Activated naive CD8-positive, alpha-beta T cell treated with anti-CD3 and anti-CD28 coated beads for 36 hours (primary cell): ENCODE measurements at regions not wholly inside any gene's neighbourhood (a gene's known extent, or its start where the extent isn't known, plus 50 kb on each side); places are given as distances from the start of the nearest gene placed in this dataset.

Source experiments
- DNase-seq: peaks from one replicate; pipeline ENCODE4 v3.0.0; 2021
- H3K27ac Mint-ChIP-seq: one replicate; pipeline ENCODE4 v1.8.0; 2022; ENCODE audit warnings: mild to moderate bottlenecking, moderate library complexity, mixed read lengths
- H3K27me3 Mint-ChIP-seq: one replicate; pipeline ENCODE4 v1.8.0; 2022; ENCODE audit warnings: mild to moderate bottlenecking, mixed read lengths
- H3K36me3 Mint-ChIP-seq: one replicate; pipeline ENCODE4 v1.8.0; 2021; ENCODE audit warnings: mild to moderate bottlenecking, mixed read lengths
- H3K4me1 Mint-ChIP-seq: one replicate; pipeline ENCODE4 v1.8.0; 2021; ENCODE audit warnings: mixed read lengths
- H3K4me3 Mint-ChIP-seq: one replicate; pipeline ENCODE4 v1.8.0; 2022; ENCODE audit warnings: mild to moderate bottlenecking, moderate library complexity, mixed read lengths
- H3K9me3 Mint-ChIP-seq: one replicate; pipeline ENCODE4 v1.8.0; 2022; ENCODE audit warnings: mixed read lengths

GRCh38 chr20:24798930-24799705 is 150.0 kb upstream of the CST7 start:
- Mint-ChIP-seq H3K27ac (no peak overlapping the region), H3K27me3 (no peaks in the 10 kb centered on the region), H3K4me3 (no peak overlapping the region), H3K4me1 (no peaks in the 10 kb centered on the region), H3K9me3 (no peaks in the 10 kb centered on the region), H3K36me3 (no peaks in the 10 kb centered on the region)
- DNase-seq = no peak

GRCh38 chr20:24799971-24800580 is 149.0 kb upstream of the CST7 start:
- Mint-ChIP-seq H3K36me3 (no peaks in the 10 kb centered on the region), H3K4me3 (no peak overlapping the region), H3K9me3 (no peaks in the 10 kb centered on the region), H3K27ac (no peak overlapping the region), H3K27me3 (no peaks in the 10 kb centered on the region), H3K4me1 (no peaks in the 10 kb centered on the region)
- DNase-seq = no peak

GRCh38 chr20:24802286-24802820 is 146.7 kb upstream of the CST7 start:
- Mint-ChIP-seq H3K4me3 (no peak overlapping the region), H3K9me3 (no peaks in the 10 kb centered on the region), H3K4me1 (no peaks in the 10 kb centered on the region), H3K36me3 (no peaks in the 10 kb centered on the region), H3K27me3 (no peaks in the 10 kb centered on the region), H3K27ac (no peak overlapping the region)
- DNase-seq = no peak

- DNase-seq = no peak
- no peaks in the 10 kb centered on the region for H3K36me3 Mint-ChIP-seq
- peaks cover 8% of the 10 kb centered on the region for H3K4me1 Mint-ChIP-seq
- no peak overlapping the region for H3K4me3 Mint-ChIP-seq
- no peak overlapping the region for H3K27ac Mint-ChIP-seq
- H3K9me3 Mint-ChIP-seq = no peaks in the 10 kb centered on the region
- peaks cover 6% of the 10 kb centered on the region for H3K27me3 Mint-ChIP-seq
These were observed 144.4 kb upstream of the CST7 start for GRCh38 chr20:24804481-24805206.

GRCh38 chr20:24805456-24806238 is 143.4 kb upstream of the CST7 start:
- no peaks in the 10 kb centered on the region for H3K9me3 Mint-ChIP-seq
- DNase-seq = no peak
- no peak overlapping the region for H3K27ac Mint-ChIP-seq
- no peaks in the 10 kb centered on the region for H3K36me3 Mint-ChIP-seq
- H3K4me1 Mint-ChIP-seq = peaks cover 8% of the 10 kb centered on the region
- no peak overlapping the region for H3K4me3 Mint-ChIP-seq
- H3K27me3 Mint-ChIP-seq = peaks cover 6% of the 10 kb centered on the region

- Mint-ChIP-seq H3K27me3 (peaks cover 6% of the 10 kb centered on the region), H3K36me3 (no peaks in the 10 kb centered on the region), H3K9me3 (no peaks in the 10 kb centered on the region), H3K4me1 (peaks cover 8% of the 10 kb centered on the region), H3K4me3 (no peak overlapping the region), H3K27ac (no peak overlapping the region)
- DNase-seq = no peak
These were observed 142.1 kb upstream of the CST7 start for GRCh38 chr20:24806705-24807676.

- DNase-seq = no peak
- H3K4me1 Mint-ChIP-seq = peaks cover 8% of the 10 kb centered on the region
- no peaks in the 10 kb centered on the region for H3K36me3 Mint-ChIP-seq
- H3K9me3 Mint-ChIP-seq = no peaks in the 10 kb centered on the region
- H3K27me3 Mint-ChIP-seq = peaks cover 6% of the 10 kb centered on the region
- no peak overlapping the region for H3K4me3 Mint-ChIP-seq
- no peak overlapping the region for H3K27ac Mint-ChIP-seq
These were observed 140.5 kb upstream of the CST7 start for GRCh38 chr20:24808616-24809015.

GRCh38 chr20:24809606-24810005 is 139.5 kb upstream of the CST7 start:
- Mint-ChIP-seq H3K27me3 (peaks cover 6% of the 10 kb centered on the region), H3K27ac (no peak overlapping the region), H3K9me3 (no peaks in the 10 kb centered on the region), H3K4me3 (no peak overlapping the region), H3K36me3 (no peaks in the 10 kb centered on the region), H3K4me1 (peaks cover 8% of the 10 kb centered on the region)
- no peak for DNase-seq

- Mint-ChIP-seq H3K36me3 (no peaks in the 10 kb centered on the region), H3K9me3 (no peaks in the 10 kb centered on the region), H3K27me3 (peaks cover 6% of the 10 kb centered on the region), H3K27ac (no peak overlapping the region), H3K4me3 (no peak overlapping the region), H3K4me1 (peaks cover 8% of the 10 kb centered on the region)
- no peak for DNase-seq
These were observed 138.2 kb upstream of the CST7 start for GRCh38 chr20:24810676-24811407.

- Mint-ChIP-seq H3K27me3 (peaks cover 6% of the 10 kb centered on the region), H3K4me1 (peaks cover 8% of the 10 kb centered on the region), H3K9me3 (no peaks in the 10 kb centered on the region), H3K36me3 (no peaks in the 10 kb centered on the region), H3K27ac (no peak overlapping the region), H3K4me3 (no peak overlapping the region)
- no peak for DNase-seq
These were observed 136.7 kb upstream of the CST7 start for GRCh38 chr20:24812373-24812772.

GRCh38 chr20:24813080-24813479 is 136.0 kb upstream of the CST7 start:
- peaks cover 6% of the 10 kb centered on the region for H3K27me3 Mint-ChIP-seq
- H3K36me3 Mint-ChIP-seq = no peaks in the 10 kb centered on the region
- peaks cover 8% of the 10 kb centered on the region for H3K4me1 Mint-ChIP-seq
- no peak overlapping the region for H3K4me3 Mint-ChIP-seq
- H3K27ac Mint-ChIP-seq = no peak overlapping the region
- no peaks in the 10 kb centered on the region for H3K9me3 Mint-ChIP-seq
- DNase-seq = no peak

- peaks cover 6% of the 10 kb centered on the region for H3K27me3 Mint-ChIP-seq
- no peak overlapping the region for H3K27ac Mint-ChIP-seq
- no peaks in the 10 kb centered on the region for H3K9me3 Mint-ChIP-seq
- H3K36me3 Mint-ChIP-seq = no peaks in the 10 kb centered on the region
- no peak for DNase-seq
- no peak overlapping the region for H3K4me3 Mint-ChIP-seq
- H3K4me1 Mint-ChIP-seq = peaks cover 5% of the 10 kb centered on the region
These were observed 135.6 kb upstream of the CST7 start for GRCh38 chr20:24813496-24813895.

GRCh38 chr20:24813936-24814335 is 135.1 kb upstream of the CST7 start:
- Mint-ChIP-seq H3K27ac (no peak overlapping the region), H3K27me3 (peaks cover 2% of the 10 kb centered on the region), H3K4me1 (peaks cover under 1% of the 10 kb centered on the region), H3K36me3 (no peaks in the 10 kb centered on the region), H3K4me3 (no peak overlapping the region), H3K9me3 (no peaks in the 10 kb centered on the region)
- no peak for DNase-seq
